HG02943 (cell line): ENCODE measurements at regions not wholly inside any gene's neighbourhood (a gene's known extent, or its start where the extent isn't known, plus 50 kb on each side); places are given as distances from the start of the nearest gene placed in this dataset.
"Not testable (repeated sequence)": the region's sequence is repeated elsewhere in the genome, so short reads cannot be mapped to it uniquely, and the experiment has no call there.

Source experiments
- ATAC-seq: cut with Tn5 transposase; IDR thresholded peaks from one replicate; pipeline ENCODE4 v1.9.1; 2021; ENCODE audit warnings: mild to moderate bottlenecking, low read depth, moderate library complexity; ENCODE audit not compliant: unreplicated experiment

GRCh38 chr11:81255895-81256294 is 1477.8 kb downstream of the FAM181B start:
- ATAC-seq, result no peak

GRCh38 chr11:81253244-81253643 is 1480.4 kb downstream of the FAM181B start:
- no peak for ATAC-seq

- ATAC-seq, result no peak
Observed at GRCh38 chr11:81246941-81247340, 1486.7 kb downstream of the FAM181B start.

GRCh38 chr11:81245791-81246190 is 1487.9 kb downstream of the FAM181B start:
- ATAC-seq, result no peak

- ATAC-seq, result no peak
Observed at GRCh38 chr11:81241672-81242275, 1491.9 kb downstream of the FAM181B start.

- ATAC-seq, result no peak
Observed at GRCh38 chr11:81237139-81237538, 1496.5 kb downstream of the FAM181B start.

GRCh38 chr11:81227409-81227808 is 1506.3 kb downstream of the FAM181B start:
- ATAC-seq, result not testable (repeated sequence)

- ATAC-seq, result no peak
Observed at GRCh38 chr11:81224396-81224795, 1509.3 kb downstream of the FAM181B start.

GRCh38 chr11:81222491-81222890 is 1511.2 kb downstream of the FAM181B start:
- no peak for ATAC-seq

- no peak for ATAC-seq
Observed at GRCh38 chr11:81220146-81220895, 1513.3 kb downstream of the FAM181B start.

GRCh38 chr11:81219661-81220060 is 1514.0 kb downstream of the FAM181B start:
- ATAC-seq, result no peak

- no peak for ATAC-seq
Observed at GRCh38 chr11:81218440-81218839, 1515.2 kb downstream of the FAM181B start.

- no peak for ATAC-seq
Observed at GRCh38 chr11:81211050-81211449, 1522.6 kb downstream of the FAM181B start.

- ATAC-seq, result no peak
Observed at GRCh38 chr11:81207421-81208054, 1526.1 kb downstream of the FAM181B start.

- no peak for ATAC-seq
Observed at GRCh38 chr11:81203876-81204275, 1529.8 kb downstream of the FAM181B start.

GRCh38 chr11:81197396-81197795 is 1536.3 kb downstream of the FAM181B start:
- no peak for ATAC-seq

GRCh38 chr11:81192516-81192915 is 1541.1 kb downstream of the FAM181B start:
- ATAC-seq, result no peak

GRCh38 chr11:81190546-81190945 is 1543.1 kb downstream of the FAM181B start:
- ATAC-seq, result no peak

- ATAC-seq, result not testable (repeated sequence)
Observed at GRCh38 chr11:81187033-81187432, 1546.6 kb downstream of the FAM181B start.

GRCh38 chr11:81174646-81175330 is 1558.9 kb downstream of the FAM181B start:
- ATAC-seq, result no peak

GRCh38 chr11:81165164-81165563 is 1568.5 kb downstream of the FAM181B start:
- ATAC-seq, result no peak
